H4 (cell line): ENCODE measurements at regions not wholly inside any gene's neighbourhood (a gene's known extent, or its start where the extent isn't known, plus 50 kb on each side); places are given as distances from the start of the nearest gene placed in this dataset.

Experiments used
- DNase-seq: peaks from one replicate; pipeline ENCODE4 v3.0.0-alpha.2; 2015; ENCODE audit warnings: low spot score

DNA sequence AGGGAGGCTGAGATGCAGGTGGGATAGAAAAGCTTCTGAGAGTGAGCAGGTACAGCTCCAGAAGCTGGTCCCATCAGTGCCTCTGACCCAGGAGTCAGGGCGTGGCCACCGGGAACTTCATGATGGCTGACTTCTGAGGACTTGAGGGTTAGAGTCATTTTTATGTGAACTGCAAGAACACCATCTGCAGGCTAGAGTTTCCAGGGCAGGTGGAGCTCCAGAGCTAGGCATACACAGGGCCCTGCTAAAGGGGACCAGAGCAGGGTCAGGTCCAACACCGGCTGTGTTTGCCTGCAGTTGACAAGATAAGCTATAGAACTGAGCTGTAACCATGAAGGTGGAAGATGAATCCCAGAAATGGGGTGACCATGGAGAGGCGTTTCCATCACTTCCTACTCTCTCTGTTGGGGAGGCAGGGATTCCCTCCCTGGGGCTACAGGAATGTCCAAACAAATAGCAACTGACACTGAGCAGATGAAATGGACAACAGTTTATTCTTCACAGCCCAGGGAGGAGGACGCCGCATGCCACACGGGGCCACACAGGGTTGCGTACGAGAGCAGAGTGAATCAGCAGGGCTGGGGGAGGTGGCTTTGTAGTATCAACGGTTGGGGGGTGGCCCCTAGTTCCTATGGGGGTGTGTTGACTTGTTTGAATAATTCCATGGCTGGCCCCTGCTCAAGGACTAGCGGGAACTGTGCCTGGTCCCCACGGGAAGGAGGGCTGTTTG is 77.6 kb upstream of the ZNF516 start:
- no peak for DNase-seq

DNA sequence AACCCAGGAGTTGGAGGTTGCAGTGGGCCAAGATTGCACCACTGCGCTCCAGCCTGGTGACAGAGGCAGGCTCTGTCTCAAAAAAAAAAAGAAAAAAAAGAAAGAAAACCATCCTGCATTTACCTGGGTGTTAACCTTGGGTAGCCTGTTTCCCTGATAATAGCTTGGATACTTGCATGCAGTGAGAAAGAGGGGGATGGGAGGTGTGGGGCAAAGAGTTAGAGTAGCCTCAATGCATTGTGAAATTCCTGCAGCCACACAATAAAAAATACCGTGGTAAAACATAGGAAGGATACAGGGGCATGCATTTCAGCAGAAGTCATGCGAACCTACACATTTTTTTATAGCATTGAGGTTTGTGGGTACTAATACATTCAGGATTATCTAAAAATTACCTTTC is 76.6 kb upstream of the ZNF516 start:
- no peak for DNase-seq

DNA sequence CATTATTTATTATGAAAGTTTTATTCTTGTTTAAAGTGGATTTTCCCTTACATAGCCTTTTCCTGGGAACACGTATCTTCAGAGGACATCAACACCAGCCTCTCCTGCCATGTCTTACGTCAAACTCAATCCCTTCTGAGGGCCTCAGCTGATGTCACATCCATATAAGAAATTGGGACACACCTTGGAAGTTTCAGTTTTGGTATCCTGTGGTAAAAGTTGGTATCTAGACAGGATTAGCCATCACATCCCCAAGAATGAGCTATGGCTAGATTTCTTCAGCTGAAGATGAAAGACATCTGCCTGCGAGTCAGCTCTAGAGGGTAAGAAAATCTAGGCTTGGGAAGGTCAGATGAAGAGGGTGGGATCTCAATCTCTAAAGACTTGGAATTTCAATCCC is 75.8 kb upstream of the ZNF516 start:
- no peak for DNase-seq

DNA sequence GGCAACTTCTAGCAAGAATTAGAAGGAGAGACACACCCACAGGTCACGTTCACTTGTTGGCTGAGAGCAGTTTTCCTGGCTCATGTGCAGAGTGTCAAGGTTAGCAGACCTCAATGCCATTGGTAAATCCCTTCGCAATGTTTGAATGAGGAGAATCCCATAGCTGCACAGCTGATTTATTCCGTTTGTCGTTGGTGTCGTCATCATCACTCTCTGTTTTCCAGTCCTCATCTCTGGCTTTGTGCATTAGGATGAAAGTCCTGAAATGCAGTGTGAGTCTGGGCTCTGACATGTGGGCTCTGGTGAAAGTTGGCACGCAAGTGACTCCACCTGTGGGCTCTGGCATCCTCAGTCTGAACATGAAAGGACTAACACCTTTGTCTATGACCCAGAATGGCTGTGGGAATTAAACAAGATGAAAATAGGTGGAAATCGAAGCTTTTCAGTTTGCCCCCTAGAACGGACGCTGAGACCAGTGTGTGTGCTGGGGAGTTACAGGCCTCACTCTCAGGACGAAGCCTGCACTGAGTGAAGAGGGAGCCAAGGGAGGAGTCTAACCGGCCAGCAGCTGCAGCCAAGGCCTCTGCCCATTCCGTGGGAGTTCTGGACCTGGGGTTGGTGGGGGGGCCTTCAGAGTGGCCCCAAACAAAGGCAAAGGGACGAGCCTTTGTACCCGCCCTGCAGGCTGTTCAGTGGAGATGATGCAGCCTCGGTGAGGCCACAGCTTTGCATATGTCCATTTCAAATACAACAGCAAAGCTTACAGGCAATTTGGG is 74.8 kb upstream of the ZNF516 start:
- DNase-seq, result no peak

DNA sequence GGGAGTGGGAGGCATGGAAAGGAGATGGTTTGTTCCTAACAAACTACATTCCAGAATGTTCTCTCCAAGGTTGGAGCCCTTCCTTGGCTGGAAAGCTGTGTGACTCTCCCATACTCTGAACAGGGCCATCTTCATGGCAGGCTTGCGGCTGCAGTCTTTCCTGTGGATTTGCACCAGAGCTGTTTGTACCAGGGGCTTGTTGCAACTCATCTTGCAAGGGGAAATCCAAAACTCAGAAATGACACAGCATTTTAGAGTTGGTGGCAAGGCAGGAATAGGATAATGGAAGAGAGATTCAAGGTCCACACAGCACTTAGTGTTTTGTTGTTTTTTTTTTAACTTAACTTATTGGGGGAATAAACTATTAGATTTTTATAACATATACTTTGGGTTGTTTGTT is 73.7 kb upstream of the ZNF516 start:
- DNase-seq, result no peak

DNA sequence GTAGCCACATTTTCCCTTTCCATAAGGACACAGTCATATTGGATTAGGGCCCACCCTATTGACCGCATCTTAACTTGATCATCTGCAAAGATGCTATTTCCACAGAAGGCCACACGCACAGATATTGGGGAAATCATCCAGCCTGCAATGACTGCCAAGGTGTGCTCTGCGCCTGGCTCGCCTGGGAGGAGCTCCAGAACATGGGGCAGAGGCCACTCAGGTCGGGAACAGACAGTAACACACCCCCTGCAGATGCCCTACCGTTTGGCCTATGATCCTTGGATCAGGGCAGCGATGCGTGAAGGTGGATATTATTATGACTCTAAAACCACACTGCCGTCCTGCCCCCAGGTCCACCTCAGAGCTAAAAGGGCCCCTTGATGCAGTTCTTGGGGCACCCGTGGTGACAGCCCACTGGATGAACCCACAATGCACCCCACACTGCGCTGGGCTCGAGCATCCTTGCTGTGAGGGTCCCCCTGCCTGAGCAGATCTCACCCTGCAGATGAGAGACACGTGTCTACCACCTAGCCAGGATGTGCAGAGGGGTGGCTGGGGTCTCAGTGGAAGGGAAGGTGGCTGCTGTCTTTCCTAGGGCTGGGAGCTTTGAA is 72.9 kb upstream of the ZNF516 start:
- DNase-seq, result no peak

DNA sequence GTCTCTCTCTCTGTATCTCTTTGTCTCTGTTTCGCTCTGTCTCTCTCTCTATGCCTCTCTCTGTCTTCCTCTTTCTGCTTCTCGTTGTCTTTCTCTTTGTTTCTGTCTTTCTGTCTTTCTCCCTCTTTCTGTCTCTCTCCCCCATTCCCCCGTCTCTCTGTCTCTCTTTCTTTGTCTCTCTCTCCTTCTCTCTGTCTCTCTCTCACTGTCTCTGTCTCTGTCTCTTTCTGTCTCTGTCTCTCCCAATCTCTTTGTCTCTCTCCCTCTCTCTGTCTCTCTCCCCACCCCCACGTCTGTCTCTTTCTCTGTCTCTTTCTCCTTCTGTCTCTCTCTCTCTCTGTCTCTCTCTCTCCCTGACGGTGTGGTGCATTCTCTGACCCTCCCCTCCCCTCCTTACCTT is 71.9 kb upstream of the ZNF516 start:
- no peak for DNase-seq

DNA sequence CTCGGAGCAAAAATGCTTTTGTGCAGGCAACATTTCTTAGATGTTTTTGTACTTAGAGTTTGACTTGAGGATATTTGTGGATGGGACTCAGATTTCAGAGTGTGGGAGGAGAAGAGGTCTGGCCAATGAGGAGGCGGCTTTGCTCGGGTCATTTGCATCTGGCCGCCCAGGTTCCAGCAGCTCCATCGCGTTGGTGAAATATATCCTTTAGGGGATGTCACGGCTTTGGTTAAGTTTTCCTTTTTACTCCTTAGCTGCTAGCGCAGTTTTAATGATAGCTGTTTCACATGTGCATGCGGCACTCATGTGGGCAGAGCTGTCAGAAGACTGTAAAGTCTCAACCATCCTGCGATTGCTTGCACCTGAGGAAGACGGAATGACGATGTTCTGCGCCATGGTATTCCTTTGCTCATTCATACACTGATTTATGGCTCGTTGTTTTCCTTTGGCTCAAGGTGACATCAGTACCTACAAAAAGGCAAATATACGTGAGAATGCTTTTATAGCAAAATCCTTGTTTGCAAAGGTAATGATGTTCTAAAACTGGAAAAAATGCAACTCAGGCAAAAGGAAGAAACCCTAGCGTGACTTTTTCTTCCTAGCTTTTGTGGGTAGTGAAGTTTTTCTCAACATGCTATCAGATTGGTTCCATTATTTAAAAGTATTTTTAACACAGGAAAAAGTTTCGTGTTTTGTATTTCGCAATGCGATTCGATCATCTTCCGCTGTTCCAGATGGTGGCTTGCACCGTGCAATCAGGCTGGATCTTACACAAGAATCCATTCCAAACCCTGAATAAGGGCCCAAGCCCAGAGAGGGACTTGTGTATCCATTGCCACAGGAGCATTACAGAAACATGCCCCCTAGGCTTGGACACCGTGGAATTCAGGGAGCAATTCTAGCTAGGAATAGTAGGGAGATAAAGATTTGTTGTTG is 70.5 kb upstream of the ZNF516 start:
- peak; percentile 93 for DNase-seq

DNA sequence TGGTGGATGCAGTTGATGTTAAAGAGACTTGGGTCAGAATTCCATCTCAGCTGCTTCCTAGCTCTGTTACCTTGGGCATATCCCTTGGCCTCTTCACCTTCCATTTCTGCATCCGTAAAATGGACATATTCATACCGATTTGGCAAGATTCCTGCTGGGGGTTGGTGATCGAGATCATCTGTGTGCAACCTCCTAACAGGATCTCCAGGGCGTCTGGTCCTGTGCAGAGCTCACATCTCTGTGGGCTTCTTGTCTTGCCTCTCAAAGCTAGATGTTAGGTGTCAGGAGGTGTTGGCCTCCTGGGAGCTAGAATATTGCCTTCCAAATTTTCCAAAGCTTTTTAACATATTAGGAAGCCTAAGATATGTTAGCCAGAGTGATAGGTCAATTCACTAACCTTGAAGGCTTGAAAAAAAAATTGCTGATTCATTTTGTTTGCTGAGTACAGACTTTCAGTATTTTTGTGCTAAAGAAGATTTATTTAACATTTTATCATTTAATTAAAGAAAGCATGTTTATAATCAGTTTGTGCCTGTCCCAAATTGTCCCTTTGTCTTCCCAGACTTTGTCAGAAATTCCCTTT is 69.7 kb upstream of the ZNF516 start:
- DNase-seq, result no peak

DNA sequence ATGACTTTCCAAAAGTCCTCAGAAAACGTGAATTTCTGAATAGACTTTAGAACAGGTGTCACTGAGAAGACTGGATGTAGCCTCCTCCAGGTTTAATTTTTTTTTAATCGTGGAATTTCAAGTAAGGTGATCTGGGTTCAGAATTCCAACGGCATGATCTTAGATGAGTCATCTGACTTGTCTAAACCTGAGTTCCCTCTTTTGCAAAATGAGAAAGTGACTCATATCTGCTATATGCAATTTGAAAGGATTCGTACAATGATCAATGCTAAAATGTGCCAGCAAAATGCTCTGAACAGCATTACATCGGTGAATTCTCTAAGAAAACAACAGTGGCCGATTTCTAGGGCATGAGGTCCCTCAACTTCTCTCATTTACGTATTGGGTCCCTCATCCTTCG is 69.1 kb upstream of the ZNF516 start:
- peak; percentile 31 for DNase-seq

DNA sequence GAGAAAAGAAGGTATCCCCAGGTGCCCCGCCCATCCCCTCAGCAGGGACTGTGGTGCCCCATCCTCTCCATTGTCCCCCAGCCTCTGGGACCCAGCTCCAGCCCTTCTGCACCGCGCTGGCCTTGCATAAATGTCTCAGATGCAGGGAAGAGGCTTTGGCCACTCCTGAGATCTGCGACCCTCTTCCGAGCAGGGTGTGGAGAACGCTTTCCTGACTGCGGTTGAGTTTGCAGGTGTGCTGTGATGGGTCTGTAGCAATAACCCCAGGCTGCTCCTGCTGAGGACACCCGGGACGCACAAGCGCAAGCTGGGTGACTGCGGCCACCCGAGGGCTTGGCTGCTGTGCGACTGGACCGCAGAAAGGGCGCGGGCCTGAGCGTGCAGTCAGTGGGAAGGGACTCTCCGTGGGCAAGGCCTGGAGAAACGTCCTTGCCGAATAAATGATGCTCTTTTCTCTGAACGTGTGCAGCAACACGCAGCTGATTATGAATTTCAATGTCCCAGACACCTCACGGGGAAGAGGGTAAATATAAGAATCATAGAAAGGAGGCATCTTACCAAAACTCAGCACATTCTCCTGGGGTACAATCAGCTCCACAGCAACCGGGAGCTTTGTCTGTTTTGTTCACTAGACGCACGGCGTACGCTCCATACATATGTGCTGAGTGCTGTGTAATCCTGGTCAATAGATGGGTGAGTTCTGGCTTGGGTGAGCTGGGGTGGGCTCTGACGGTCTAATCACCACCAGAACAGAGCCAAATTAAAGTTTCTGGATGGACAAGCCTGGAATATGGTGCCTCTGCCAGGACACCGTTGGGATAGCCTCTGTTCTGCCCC is 67.5 kb upstream of the ZNF516 start:
- no peak for DNase-seq

DNA sequence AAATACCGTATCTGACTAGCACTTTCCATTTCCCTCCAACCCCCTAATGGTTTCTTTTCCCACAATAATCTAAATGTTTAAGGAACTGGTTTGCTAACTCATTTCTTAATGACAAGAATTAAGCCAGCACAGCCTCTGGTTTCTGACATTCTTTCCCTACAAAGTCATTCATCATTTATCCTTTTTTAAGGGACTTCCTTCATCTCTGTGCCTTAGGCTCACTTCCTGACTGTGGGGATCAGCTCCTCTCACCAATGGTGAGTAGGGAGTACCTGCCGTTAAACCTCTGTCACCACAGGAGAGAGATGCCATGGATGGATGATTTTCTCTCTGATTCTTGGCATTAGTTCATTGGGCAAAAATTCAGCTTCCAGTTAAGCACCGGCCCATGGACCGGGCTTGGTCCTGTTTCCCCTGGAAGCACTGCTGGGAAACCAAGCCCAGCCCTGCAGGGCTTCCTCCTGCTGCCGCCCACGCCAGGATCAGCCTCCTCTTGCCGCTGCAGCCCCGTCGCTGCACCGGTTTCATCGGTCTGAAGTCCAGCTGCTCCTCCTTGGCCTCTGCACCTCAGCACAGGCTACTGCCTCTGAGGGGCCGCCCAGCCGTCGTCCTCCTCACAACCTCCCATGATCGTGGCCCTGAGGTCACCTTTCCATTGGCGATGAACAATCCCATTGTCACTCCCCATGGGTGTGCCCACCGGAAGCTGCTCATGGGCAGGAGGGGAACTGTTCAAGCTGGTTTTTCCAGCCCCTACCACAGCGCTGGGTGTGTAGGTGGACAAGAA is 64.0 kb upstream of the ZNF516 start:
- DNase-seq, result peak; percentile 30

DNA sequence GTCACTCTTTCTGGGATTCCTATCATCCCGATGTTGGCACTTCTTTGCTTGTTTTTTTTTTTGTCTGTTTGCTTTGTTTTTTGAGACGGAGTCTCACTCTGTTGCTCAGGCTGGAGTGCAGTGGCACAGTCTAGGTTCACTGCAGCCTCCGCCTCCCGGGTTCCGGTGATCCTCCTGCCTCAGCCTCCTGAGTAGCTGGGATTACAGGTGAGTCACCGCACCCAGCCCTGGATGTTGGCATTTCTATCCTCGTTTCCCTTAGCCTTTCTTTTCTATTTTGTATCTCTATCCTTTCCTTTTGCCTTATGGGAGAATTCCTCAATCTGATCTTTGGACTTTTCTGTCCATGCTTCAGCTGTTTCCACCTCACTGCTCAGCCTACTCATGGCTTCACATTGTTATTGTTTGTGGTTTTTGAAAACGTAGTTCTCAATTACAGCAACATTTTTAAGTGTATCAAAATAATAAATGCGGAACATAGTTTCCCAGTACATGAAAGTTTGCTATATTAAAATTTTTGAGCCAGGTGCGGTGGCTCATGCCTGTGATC is 62.1 kb upstream of the ZNF516 start:
- no peak for DNase-seq

DNA sequence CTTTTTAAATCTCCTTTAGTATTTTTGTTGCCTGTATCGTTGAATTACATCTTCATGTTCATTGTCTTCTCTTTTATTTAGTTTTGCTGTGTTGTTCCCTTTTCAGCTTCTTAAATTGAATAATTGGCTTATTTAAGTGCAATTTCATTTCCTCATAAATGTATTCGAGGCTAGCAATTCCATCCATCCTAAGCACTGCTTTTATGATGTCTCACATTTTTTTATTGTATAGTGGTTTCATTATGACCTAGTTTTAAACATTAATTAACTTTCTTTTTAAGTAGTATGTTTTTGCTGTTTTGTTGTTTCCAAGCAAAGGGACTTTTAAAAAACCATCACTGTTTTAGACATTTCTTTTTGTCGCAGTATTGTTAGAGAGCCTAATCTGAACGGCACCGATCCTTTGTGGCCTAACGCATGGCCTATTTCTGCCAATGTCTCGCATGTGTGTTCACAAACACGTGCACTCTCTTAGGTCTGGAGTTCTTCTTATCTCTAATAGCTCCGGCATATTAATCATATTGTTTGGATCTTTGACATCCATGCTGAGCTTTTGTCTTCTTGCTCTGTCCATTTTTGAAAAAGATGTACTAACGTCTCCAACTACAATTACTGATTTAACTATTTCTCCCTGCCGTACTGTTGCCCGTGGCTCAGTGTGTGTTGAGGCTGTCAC is 59.6 kb upstream of the ZNF516 start:
- no peak for DNase-seq

DNA sequence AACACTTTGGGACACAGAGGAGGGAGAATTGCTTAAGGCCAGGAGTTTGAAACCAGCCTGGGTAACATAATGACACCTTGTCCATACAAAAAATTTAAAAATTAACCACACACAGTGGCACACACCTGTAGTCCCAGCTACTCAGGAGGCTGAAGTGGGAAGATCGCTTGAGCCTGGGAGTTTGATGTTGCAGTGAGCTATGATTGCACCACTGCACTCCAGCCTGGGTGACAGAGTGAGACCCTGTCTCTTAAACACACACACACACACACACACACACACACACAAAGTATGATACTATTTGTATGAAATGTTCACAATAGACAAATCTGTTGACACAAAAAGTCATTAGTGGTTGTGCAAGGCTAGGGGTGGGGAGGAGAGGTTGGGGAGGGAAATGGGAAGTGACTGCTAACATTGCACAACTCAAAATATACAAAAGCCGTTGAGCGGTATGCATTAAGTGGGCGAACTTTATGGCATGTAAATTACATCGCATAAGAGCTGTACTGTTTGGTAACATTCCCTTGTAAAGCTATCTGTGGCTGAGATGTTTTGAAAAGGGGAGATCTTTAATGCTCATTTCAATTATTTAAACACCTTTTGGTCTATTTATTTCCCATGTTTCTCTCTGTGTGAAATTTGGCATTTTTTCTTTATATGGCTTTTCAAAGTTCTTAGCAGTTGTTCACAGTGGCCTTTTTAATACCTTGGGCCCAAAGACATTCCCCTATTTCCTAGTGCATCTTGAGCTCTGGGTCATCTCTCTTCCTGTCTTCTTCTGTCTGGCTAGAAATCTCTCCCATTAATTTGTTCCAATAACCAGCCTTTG is 58.9 kb upstream of the ZNF516 start:
- DNase-seq, result peak; percentile 61

DNA sequence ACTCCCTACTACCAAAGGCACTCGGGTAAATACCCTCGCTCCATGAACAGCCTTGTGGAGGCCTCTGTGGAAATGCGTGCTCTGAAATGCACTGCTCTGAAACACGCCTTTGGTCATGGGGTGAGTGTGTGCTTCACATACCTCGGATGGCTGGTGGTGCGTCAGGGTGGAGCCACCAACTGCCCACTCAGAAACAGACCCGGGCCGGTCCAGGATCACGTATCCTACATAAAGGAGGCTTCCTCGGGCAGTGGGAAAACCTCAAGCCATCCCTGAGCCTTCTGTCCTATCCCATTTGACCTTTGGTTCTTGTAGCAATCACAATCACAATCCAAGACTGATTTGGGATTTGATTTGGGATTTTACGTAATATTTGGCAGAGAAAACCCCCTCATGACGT is 53.5 kb upstream of the ZNF516 start:
- no peak for DNase-seq

DNA sequence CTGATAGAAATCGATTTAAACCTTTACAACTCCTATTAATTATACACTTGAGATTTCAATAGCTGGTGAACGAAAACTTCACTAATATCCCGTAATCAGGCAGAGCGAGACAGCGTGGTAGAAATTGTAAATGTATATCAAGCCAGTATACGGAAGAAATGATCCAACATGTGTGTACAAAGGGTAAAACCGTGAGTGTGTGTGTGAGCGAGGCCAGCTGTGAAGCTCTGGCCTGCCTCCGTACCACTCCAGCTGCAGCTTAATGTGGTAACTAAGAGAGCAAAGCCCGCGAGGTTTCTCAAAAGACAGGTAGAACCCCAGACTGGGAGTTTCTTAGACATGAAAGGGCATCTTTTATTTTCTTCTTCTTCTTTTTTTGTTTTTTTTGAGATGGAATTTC is 52.3 kb upstream of the ZNF516 start:
- no peak for DNase-seq

DNA sequence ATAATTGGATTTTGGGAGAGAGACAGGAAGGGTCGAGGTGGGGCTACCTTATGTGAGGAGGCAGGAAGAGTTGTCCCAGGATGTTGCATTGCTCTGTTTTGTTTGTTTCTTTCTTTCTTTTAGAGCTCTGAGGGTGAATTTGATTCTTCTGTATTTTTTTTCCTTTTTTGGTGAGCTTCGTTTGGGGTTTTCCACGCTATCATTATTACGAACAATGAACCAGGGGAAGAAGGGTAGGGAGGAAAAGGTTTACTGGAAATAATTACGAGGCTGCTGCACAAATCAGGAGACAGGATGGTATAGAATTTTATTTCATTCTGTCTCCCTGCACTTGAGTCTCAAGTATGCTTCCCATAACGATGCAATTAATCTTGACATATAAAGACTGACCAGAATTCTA is 51.4 kb upstream of the ZNF516 start:
- DNase-seq, result no peak
